Hepatocyte (in vitro differentiated cells): ENCODE measurements at regions not wholly inside any gene's neighbourhood (a gene's known extent, or its start where the extent isn't known, plus 50 kb on each side); places are given as distances from the start of the nearest gene placed in this dataset.

ENCODE experiments used
- CTCF ChIP-seq: fragments of 200-600 bp; sonication (generic); IDR thresholded peaks from 2 replicates; pipeline ENCODE4 v1.5.1; 2016; ENCODE audit warnings: antibody characterized with exemption, mild to moderate bottlenecking; ENCODE audit not compliant: poor library complexity
- EZH2 ChIP-seq: fragments of 200-600 bp; sonication (generic); IDR thresholded peaks from 2 replicates; pipeline ENCODE4 v1.6.1; 2016; ENCODE audit warnings: antibody characterized with exemption, mild to moderate bottlenecking, borderline replicate concordance
- EZH2phosphoT487 ChIP-seq: fragments of 200-600 bp; sonication (generic); IDR thresholded peaks from one replicate; pipeline ENCODE4 v1.6.1; 2018; ENCODE audit warnings: antibody characterized with exemption, mild to moderate bottlenecking, low read depth, moderate library complexity; ENCODE audit not compliant: unreplicated experiment, severe bottlenecking

- no peak for TF ChIP-seq CTCF
- no peak for TF ChIP-seq EZH2
- TF ChIP-seq EZH2phosphoT487: no peak
Observed at GRCh38 chr4:159594576-159594975, 491.7 kb downstream of the RAPGEF2 start.
